GM18951 (cell line): ENCODE measurements at regions not wholly inside any gene's neighbourhood (a gene's known extent, or its start where the extent isn't known, plus 50 kb on each side); places are given as distances from the start of the nearest gene placed in this dataset.
"Not testable (repeated sequence)": the region's sequence is repeated elsewhere in the genome, so short reads cannot be mapped to it uniquely, and the experiment has no call there.

Source experiments
- POLR2A ChIP-seq: IDR thresholded peaks from 4 replicates; pipeline ENCODE4 v1.6.1; 2011; ENCODE audit warnings: mild to moderate bottlenecking; ENCODE audit not compliant: insufficient read length, insufficient read depth; ENCODE audit errors: extremely low read depth
- in situ Hi-C: fragments of 300-500 bp; cut with MboI; formaldehyde crosslinking; loops from one replicate; pipeline ENCODE4 v1.12.0; 2022; ENCODE audit warnings: low sequenced_read_pairs, mixed read lengths, inconsistent platforms; ENCODE audit not compliant: unreplicated experiment

DNA sequence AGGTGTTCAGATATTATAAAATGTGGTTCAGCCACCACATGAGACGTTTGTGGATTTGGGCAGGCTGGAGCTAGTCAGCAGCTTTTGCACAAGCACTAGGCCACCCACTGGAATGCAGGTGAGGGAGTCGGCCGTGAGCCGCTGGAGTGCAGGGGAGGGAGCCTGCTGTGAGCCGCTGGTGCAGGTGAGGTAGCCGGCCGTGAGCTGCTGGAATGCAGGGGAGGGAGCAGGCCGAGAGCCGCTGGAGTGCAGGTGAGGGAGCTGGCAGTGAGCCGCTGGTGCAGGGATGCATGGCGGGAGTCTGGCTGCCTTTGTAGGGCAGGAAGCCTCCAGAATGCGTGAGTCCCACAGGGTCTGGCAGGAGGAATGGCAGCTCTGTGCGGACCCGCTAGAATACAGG, 1907.6 kb upstream of the DEFB115 start:
- no peak for TF ChIP-seq POLR2A
- in situ Hi-C loops, result no loop called here

GRCh38 chr20:29375937-29376336, 1881.5 kb upstream of the DEFB115 start:
- in situ Hi-C loops, result not testable (repeated sequence)

DNA sequence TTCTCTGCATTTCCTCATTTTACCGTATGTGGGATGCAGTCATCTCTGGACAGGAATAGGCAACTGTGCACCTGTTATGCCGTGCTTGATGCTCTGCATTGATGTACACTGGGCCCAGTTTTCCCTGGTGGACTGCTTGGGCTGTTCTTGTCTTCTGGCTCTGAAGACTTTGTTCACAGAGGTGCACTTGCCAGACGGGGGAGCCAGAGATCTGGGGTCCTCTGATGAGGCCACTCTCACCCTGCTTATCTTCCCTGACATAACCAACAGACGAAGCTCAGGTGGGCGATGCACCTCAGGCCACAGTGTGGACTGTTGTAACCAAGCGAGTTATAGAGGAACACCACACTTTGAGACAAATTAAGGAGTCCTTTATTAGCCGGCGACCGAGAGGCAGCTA, 1864.6 kb upstream of the DEFB115 start:
- in situ Hi-C loops, result not testable (repeated sequence)

DNA sequence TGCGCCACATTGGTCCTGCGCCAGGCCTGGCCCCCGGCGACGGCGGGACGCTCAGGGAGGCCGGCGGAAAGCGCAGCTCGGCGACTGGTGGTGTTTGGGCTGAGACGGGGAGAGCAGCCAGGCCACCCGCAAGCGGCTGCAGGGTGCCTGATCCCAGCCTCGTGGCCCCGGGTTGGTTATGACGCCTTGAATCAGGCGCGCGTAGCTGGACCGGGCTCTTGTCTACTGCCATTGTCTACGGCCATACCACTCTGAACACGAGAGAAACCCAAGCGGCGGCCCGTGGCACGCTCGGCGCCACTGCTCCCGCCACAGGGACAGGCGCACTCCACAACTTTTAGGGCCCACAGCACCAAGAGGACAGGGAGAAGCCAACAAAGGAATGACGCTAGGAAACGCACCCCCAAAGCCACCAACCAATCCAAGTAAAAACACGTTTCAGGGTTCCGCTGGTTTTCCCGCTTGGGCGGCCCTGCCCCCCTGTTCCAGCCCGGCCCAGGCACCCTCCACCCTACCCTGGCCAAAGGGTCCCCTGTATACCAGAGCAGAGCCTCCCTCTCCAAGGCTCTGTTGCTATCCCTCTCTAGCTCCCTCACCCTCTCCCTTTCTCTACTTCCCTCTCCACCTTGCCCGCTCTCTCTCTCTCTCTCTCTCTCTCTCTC, 1849.3 kb upstream of the DEFB115 start:
- in situ Hi-C loops, result no loop called here
- no peak for TF ChIP-seq POLR2A

- in situ Hi-C loops, result not testable (repeated sequence)
Observed at GRCh38 chr20:29408707-29409106, 1848.8 kb upstream of the DEFB115 start.

- in situ Hi-C loops, result not testable (repeated sequence)
Observed at GRCh38 chr20:29409160-29409689, 1848.2 kb upstream of the DEFB115 start.

GRCh38 chr20:29409833-29410805, 1847.3 kb upstream of the DEFB115 start:
- TF ChIP-seq POLR2A, result no peak
- in situ Hi-C loops, result no loop called here

DNA sequence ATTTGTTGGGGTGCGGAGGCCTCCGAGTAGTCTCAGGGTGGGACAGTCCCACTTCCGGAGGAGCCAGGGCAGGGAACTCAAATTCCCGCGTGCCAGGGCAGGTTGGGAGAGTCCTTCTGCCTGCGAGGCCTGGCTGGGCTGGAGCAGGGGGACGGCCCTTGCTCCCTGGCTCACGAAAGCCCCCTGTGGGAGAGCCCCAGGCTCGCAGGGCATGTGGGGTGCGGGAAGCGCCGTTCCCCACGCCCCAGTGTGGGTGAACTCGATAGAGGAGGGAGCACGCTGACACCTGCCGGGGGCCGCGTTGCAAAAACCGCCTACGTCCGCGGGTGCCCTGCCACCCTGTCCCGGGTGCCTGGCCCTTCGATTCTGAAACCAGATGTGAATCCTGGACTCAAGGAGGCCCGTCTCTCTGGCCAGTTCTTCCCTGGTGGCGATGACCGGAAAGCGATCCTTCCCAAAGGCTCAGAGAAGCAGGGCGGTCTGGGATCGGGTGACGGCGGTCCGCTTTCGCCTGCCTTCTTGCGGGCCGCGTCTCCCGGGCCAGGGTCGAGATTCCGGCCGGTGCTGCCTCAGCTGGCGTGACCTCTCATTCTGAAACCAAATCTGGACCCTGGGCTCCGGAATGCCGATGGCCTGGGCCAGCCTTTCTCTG, 1846.5 kb upstream of the DEFB115 start:
- no peak for TF ChIP-seq POLR2A
- in situ Hi-C loops, result no loop called here

DNA sequence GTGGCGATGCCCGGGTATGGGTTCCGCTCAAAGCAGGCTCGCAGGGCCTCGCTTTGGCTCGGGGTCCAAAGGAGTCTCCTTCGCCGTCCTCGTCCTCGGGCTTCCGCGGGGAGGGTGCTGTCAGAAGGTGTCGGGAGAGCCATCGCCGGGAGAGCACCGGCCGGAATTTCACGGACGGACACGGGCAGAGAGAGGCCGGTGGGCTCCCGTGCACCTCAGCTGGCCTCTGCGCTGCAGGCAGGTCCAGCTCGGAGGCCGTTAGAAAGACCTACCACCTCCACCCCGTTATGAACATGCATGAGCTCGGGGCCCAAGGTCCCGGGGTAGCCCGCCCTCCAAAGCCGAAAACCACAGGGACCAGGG, 1846.0 kb upstream of the DEFB115 start:
- in situ Hi-C loops, result not testable (repeated sequence)

GRCh38 chr20:29419378-29419777, 1838.1 kb upstream of the DEFB115 start:
- in situ Hi-C loops, result no loop called here

GRCh38 chr20:29427201-29428060, 1830.0 kb upstream of the DEFB115 start:
- in situ Hi-C loops, result no loop called here
- TF ChIP-seq POLR2A, result no peak

More at GRCh38 chr20:29419378-29419777, 1838.1 kb upstream of the DEFB115 start:
- no peak for TF ChIP-seq POLR2A

DNA sequence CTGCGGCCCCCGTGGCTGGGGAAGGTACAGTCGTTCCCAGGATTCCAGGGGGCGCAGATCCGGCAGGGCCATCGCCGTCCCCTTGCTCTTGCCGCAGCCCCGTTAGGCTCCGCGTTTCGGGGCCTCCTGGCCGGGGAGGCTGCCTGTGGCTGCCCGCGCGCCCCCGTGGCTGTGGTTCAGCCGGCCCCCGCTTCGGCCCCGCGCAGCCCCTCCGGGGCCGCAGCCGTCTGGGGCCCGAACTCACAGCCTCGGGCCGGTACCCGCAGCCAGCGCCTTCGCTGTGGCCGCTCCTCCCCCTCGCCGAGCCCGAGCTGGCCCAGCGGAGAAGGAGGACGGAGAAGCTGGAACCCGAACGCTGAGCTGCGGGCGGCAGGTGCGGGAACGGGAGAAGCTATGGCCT, 1826.9 kb upstream of the DEFB115 start:
- in situ Hi-C loops, result no loop called here

GRCh38 chr20:29440721-29441120, 1816.7 kb upstream of the DEFB115 start:
- in situ Hi-C loops, result not testable (repeated sequence)

More for the DNA sequence above, 1826.9 kb upstream of the DEFB115 start:
- no peak for TF ChIP-seq POLR2A

GRCh38 chr20:29443206-29443781, 1814.2 kb upstream of the DEFB115 start:
- in situ Hi-C loops, result not testable (repeated sequence)
